ENCODE measurements at regions not wholly inside any gene's neighbourhood (a gene's known extent, or its start where the extent isn't known, plus 50 kb on each side); places are given as distances from the start of the nearest gene placed in this dataset.

- DNase-seq = no peak
These were observed 77.8 kb downstream of the PDGFA start for GRCh38 chr7:441684-442421.

DNA sequence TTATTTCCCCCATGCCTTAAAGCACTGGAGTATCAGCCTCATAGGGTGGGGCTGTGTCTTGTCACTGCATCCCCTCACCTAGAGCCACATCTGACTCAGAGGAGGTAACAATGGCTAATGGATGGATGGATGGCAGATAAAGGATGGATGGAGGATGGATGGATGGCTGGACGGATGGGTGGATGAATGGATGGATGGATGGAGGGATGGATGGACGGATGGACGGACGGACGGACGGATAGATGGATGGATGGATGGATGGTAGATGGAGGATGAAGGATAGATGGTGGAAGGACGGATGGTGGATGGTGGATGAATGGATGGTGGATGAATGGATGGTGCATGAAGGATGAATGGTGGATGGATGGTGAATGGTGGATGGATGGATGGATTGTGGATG lies 77.2 kb downstream of the PDGFA start:
- DNase-seq = no peak

DNA sequence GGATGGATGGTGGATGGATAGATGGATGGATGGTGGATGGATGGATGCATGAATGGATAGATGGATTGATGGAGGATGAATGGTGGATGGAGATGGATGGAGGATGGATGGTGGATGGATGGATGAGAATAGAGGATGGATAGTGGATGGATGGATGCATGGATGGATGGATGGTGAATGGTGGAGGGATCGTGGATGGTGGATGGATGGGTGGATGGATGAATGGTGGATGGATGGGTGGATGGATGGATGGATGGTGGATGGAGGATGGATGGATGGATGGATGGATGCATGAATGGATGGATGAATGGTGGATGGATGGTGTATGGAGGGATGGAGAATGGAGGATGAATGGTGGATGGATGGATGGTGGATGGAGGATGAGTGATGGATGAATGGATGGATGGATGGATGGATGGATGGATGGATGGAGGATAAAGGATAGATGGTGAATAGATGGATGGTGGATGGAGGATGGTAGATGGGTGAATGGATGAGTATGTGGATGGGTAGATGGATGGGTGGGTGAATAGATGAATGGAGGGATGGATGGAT lies 76.3 kb downstream of the PDGFA start:
- DNase-seq = no peak

DNA sequence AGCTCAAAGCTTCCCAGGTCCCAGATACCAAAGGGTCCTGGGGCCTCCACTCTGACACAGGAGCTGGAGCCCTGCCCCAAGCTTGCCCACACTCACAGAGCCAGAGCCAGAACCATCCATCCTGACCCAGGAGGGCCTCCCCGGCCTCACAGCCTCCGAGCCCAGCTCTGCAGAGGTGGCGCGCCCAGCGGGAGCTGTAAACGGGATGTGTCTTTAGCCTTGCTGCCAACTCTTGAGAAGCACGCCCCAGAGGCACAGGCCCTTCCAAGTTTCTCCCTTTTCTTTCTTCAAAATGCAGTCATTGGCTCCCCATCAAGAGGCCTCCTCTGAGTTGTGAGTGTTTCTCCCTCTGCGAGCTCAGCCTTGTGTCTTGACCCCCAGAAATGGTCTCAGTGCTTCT lies 75.0 kb downstream of the PDGFA start:
- no peak for DNase-seq

GRCh38 chr7:445020-445419 lies 74.6 kb downstream of the PDGFA start:
- no peak for DNase-seq

DNA sequence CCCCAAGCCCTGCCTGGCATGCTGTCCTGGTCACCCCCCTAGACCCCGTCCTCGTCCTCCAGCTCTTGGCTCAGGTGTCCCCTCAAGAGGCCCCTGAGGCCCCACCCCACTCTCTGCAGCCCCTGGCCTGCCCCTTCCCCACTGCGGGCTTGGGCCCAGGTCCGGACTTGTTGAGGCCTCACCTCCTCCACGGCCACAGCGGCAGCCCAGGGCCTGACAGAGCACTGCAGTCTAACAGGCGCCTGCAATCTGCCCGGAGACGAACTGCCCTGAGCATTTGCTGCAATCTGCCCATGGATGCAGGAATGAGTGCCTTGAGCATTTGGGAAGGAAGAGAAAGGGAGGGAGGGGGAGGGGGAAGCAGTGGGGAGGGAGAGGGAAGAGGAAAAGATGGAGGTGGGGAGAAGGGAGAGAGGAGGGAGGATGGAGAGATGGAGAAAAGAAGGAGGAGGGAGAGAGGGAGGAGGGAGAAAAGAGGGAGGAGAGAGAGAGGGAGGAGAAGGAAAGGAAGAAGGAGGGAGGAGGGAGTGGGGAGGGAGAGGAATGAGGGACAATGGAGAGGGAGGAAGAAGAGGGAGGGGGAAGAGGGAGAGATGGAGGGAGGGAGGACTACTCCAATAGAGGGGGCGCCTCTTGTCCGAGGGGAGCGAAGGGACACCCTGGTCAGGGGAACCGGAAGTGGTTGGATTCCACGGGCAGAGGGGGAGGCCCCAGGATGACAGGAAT lies 73.9 kb downstream of the PDGFA start:
- no peak for DNase-seq

DNA sequence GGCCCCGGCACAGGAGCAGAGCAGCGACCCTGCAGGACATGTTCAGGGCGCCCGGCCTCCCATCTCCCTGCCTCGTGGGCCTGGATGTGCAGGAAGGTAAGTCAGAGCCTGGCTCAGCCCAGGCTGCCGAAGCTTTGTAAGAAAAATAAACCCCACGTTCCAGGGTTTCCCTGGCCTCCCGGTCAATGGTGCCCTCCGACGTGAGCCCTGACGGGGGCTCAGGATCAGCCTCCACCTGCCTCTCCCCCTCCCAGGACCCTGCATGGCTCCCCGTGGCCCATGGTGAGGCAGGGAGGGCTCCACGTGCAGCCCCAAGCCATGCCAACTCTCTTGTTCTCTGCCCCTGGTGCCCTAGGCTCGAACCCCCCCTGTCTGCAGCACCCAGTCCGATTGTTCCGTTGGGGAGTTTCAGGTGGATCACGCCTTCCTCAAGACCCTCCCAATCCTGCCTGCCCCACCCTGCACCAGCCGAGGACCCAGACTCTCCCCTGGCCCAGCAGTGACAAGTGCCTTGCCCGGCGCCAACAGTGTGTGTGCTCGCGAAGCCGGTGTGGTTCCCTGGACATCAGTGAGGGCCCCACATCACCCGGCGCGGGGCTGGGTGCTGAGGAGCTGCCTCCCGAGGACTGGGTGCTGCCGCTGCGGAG lies 73.2 kb downstream of the PDGFA start:
- DNase-seq = no peak
